H9 (cell line): ENCODE measurements at regions not wholly inside any gene's neighbourhood (a gene's known extent, or its start where the extent isn't known, plus 50 kb on each side); places are given as distances from the start of the nearest gene placed in this dataset.

ENCODE experiments used
- DNase-seq: peaks from one replicate; pipeline ENCODE4 v3.0.0-alpha.2; 2017
- H2AFZ ChIP-seq: one replicate; pipeline ENCODE4 v1.6.1; 2013; ENCODE audit warnings: mild to moderate bottlenecking, low read length, control low read depth, moderate library complexity
- H2AK5ac ChIP-seq: 2 replicates; pipeline ENCODE4 v1.6.1; 2013; ENCODE audit warnings: low read length, control low read depth, mixed read lengths; ENCODE audit not compliant: insufficient read length
- H2BK120ac ChIP-seq: one replicate; pipeline ENCODE4 v1.6.1; 2013; ENCODE audit warnings: low read depth, mild to moderate bottlenecking, low read length, control low read depth, inconsistent platforms; ENCODE audit not compliant: poor library complexity, severe bottlenecking
- H2BK12ac ChIP-seq: 2 replicates; pipeline ENCODE4 v1.6.1; 2013; ENCODE audit warnings: low read length, control low read depth, mixed read lengths, low read depth; ENCODE audit not compliant: insufficient read length
- H2BK15ac ChIP-seq: 2 replicates; pipeline ENCODE4 v1.6.1; 2013; ENCODE audit warnings: low read depth, low read length, control low read depth
- H2BK20ac ChIP-seq: one replicate; pipeline ENCODE4 v1.6.1; 2013; ENCODE audit warnings: low read depth, mild to moderate bottlenecking, low read length, control low read depth, inconsistent platforms; ENCODE audit not compliant: poor library complexity, severe bottlenecking
- H2BK5ac ChIP-seq: 2 replicates; pipeline ENCODE4 v1.6.1; 2013; ENCODE audit warnings: low read length, control low read depth, mixed read lengths; ENCODE audit not compliant: insufficient read length
- H3K14ac ChIP-seq: 2 replicates; pipeline ENCODE4 v1.6.1; 2013; ENCODE audit warnings: low read length, control low read depth; ENCODE audit not compliant: insufficient read depth
- H3K18ac ChIP-seq: 2 replicates; pipeline ENCODE4 v1.6.1; 2013; ENCODE audit warnings: low read depth, mild to moderate bottlenecking, mixed read lengths, low read length, control low read depth; ENCODE audit not compliant: insufficient read length
- H3K23ac ChIP-seq: 2 replicates; pipeline ENCODE4 v1.6.1; 2013; ENCODE audit warnings: low read length, control low read depth, mixed read lengths, low read depth; ENCODE audit not compliant: insufficient read length
- H3K23me2 ChIP-seq: 2 replicates; pipeline ENCODE4 v1.6.1; 2013; ENCODE audit warnings: low read depth, mild to moderate bottlenecking, mixed read lengths, low read length, control low read depth; ENCODE audit not compliant: insufficient read length, poor library complexity, severe bottlenecking
- H3K27ac ChIP-seq: 2 replicates; pipeline ENCODE4 v1.5.1; 2013; ENCODE audit warnings: low read length, control low read depth, mixed read lengths, low read depth; ENCODE audit not compliant: insufficient read length
- H3K27me3 ChIP-seq: 2 replicates; pipeline ENCODE4 v1.6.1; 2013; ENCODE audit warnings: low read length, control low read depth, inconsistent platforms; ENCODE audit not compliant: insufficient read depth
- H3K4ac ChIP-seq: 2 replicates; pipeline ENCODE4 v1.6.1; 2013; ENCODE audit warnings: low read depth, mild to moderate bottlenecking, control low read depth, inconsistent platforms, low read length, moderate library complexity
- H3K4me1 ChIP-seq: 2 replicates; pipeline ENCODE4 v1.6.1; 2013; ENCODE audit warnings: low read length, control low read depth, inconsistent platforms; ENCODE audit not compliant: insufficient read depth
- H3K4me2 ChIP-seq: 2 replicates; pipeline ENCODE4 v1.6.1; 2013; ENCODE audit warnings: low read length, control low read depth, mixed read lengths; ENCODE audit not compliant: insufficient read length, insufficient read depth
- H3K56ac ChIP-seq: 2 replicates; pipeline ENCODE4 v1.6.1; 2013; ENCODE audit warnings: low read depth, mild to moderate bottlenecking, mixed read lengths, low read length, control low read depth; ENCODE audit not compliant: insufficient read length
- H3K79me1 ChIP-seq: 2 replicates; pipeline ENCODE4 v1.6.1; 2013; ENCODE audit warnings: low read depth, mild to moderate bottlenecking, moderate library complexity, low read length, control low read depth, inconsistent platforms; ENCODE audit not compliant: insufficient read depth, poor library complexity, severe bottlenecking
- H3K79me2 ChIP-seq: 2 replicates; pipeline ENCODE4 v1.6.1; 2013; ENCODE audit warnings: low read length, control low read depth, inconsistent platforms; ENCODE audit not compliant: insufficient read depth
- H3K9ac ChIP-seq: 2 replicates; pipeline ENCODE4 v1.6.1; 2013; ENCODE audit warnings: low read length, control low read depth, mixed read lengths; ENCODE audit not compliant: insufficient read length; ENCODE audit errors: extremely low read depth
- H3K9me3 ChIP-seq: one replicate; pipeline ENCODE4 v1.6.1; 2013; ENCODE audit warnings: low read depth, low read length, inconsistent platforms; ENCODE audit not compliant: control insufficient read depth
- H3T11ph ChIP-seq: one replicate; pipeline ENCODE4 v1.6.1; 2013; ENCODE audit warnings: mild to moderate bottlenecking, low read length, control low read depth, inconsistent platforms
- H4K20me1 ChIP-seq: one replicate; pipeline ENCODE4 v1.6.1; 2013; ENCODE audit not compliant: control insufficient read depth, insufficient read length, insufficient read depth
- H4K5ac ChIP-seq: 2 replicates; pipeline ENCODE4 v1.6.1; 2013; ENCODE audit warnings: low read depth, mild to moderate bottlenecking, mixed read lengths, low read length, control low read depth; ENCODE audit not compliant: insufficient read length
- H4K8ac ChIP-seq: replicated peaks from 2 replicates; pipeline ENCODE4 v1.6.1; 2013; ENCODE audit warnings: low read length, control low read depth, mixed read lengths, low read depth; ENCODE audit not compliant: insufficient read length
- H4K91ac ChIP-seq: 2 replicates; pipeline ENCODE4 v1.6.1; 2013; ENCODE audit warnings: low read depth, mild to moderate bottlenecking, moderate library complexity, mixed read lengths, low read length, control low read depth; ENCODE audit not compliant: insufficient read length
- H3K27ac Mint-ChIP-seq, 3 experiments: 2 replicates in 2 of 3; 3 replicates in 1 of 3; pipeline ENCODE4 v1.8.0; 2020 to 2021; ENCODE audit warnings: mixed read lengths in 3 of 3, mild to moderate bottlenecking in 1 of 3, moderate library complexity in 1 of 3
- H3K27me3 Mint-ChIP-seq: 2 replicates; pipeline ENCODE4 v1.8.0; 2021; ENCODE audit warnings: low read depth, mild to moderate bottlenecking, moderate library complexity, mixed read lengths
- H3K36me3 Mint-ChIP-seq, 3 experiments: 2 replicates in 2 of 3; 3 replicates in 1 of 3; pipeline ENCODE4 v1.8.0; 2020 to 2021; ENCODE audit warnings: low read depth in 3 of 3, mixed read lengths in 3 of 3; ENCODE audit not compliant: insufficient read depth in 1 of 3
- H3K4me1 Mint-ChIP-seq, 2 experiments: 2 replicates each; pipeline ENCODE4 v1.8.0; 2020; ENCODE audit warnings: mixed read lengths in 2 of 2
- H3K4me3 Mint-ChIP-seq, 2 experiments: 2 replicates in 1 of 2; 3 replicates in 1 of 2; pipeline ENCODE4 v1.8.0; 2020 to 2021; ENCODE audit warnings: mild to moderate bottlenecking in 2 of 2, mixed read lengths in 2 of 2, moderate library complexity in 1 of 2
- H3K9me3 Mint-ChIP-seq, 2 experiments: 2 replicates in 1 of 2; 3 replicates in 1 of 2; pipeline ENCODE4 v1.8.0; 2020; ENCODE audit warnings: mild to moderate bottlenecking in 2 of 2, mixed read lengths in 2 of 2, moderate library complexity in 1 of 2
- WGBS: extraction: QIAGEN DNeasy Blood & Tissue Kit; methylation state at CpG from one replicate; pipeline ENCODE4 v1.1.7; 2013; ENCODE audit warnings: missing lambda C conversion rate, low lambda C conversion rate, mixed read lengths; ENCODE audit not compliant: insufficient read length; ENCODE audit errors: extremely low coverage; 5-methylcytosine and 5-hydroxymethylcytosine counted together
- TF ChIP-seq, protein P1 (sequence below): fragments of 200-600 bp; sonication (generic); conservative IDR thresholded peaks from 3 replicates; pipeline ENCODE4 v1.8.0; 2021; ENCODE audit warnings: antibody characterized with exemption, mild to moderate bottlenecking

DNA sequence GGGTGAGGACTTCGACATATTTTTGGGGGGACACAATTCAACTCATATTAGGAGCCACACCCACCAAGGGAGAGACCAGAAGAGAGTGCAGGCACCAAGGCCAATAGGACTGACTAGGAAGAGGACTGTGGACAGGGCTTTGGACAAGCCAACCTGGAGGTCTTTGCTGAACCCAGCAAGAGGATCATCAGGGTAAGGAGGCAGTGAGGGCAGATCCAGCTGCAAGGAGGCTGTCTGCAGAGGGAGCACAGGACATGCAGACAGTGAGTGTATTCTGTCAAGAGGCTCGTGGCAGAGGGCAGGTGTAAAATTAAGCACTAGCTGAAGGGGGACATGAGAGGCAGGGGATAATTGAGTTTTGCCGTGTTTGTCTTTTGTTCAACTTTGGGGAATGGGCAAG lies 83.4 kb upstream of the MGMT start:
- H3K9me3 Mint-ChIP-seq: peaks cover 0 to 2% of the 10 kb centered on the region in 2 experiments; a peak in 1 of 5 replicates
- Histone ChIP-seq H4K8ac (no peak overlapping the region), H2BK12ac (no peak overlapping the region), H3K4me2 (no peak overlapping the region), H3K27ac (no peak overlapping the region), H2BK20ac (no peak overlapping the region), H3K27me3 (no peaks in the 10 kb centered on the region), H3K23me2 (no peaks in the 10 kb centered on the region), H3K9ac (no peak overlapping the region), H3K18ac (no peak overlapping the region), H3K4ac (no peak overlapping the region), H3K79me1 (no peaks in the 10 kb centered on the region), H3T11ph (no peak overlapping the region), H4K20me1 (no peaks in the 10 kb centered on the region), H2BK120ac (no peak overlapping the region), H3K56ac (no peak overlapping the region), H2BK15ac (no peak overlapping the region), H3K79me2 (no peaks in the 10 kb centered on the region), H3K9me3 (no peaks in the 10 kb centered on the region), H3K14ac (no peak overlapping the region), H3K4me1 (no peaks in the 10 kb centered on the region), H2AK5ac (no peak overlapping the region), H2AFZ (no peak overlapping the region), H4K5ac (no peak overlapping the region), H3K23ac (no peak overlapping the region), H4K91ac (no peak overlapping the region), H2BK5ac (no peak overlapping the region)
- no peak overlapping the region for H3K4me3 Mint-ChIP-seq
- H3K27ac Mint-ChIP-seq: no peak overlapping the region; a peak in 1 of 7 replicates
- WGBS: no CpG with 5 or more reads among the region's 3 CpGs
- TF ChIP-seq, protein P1, sequence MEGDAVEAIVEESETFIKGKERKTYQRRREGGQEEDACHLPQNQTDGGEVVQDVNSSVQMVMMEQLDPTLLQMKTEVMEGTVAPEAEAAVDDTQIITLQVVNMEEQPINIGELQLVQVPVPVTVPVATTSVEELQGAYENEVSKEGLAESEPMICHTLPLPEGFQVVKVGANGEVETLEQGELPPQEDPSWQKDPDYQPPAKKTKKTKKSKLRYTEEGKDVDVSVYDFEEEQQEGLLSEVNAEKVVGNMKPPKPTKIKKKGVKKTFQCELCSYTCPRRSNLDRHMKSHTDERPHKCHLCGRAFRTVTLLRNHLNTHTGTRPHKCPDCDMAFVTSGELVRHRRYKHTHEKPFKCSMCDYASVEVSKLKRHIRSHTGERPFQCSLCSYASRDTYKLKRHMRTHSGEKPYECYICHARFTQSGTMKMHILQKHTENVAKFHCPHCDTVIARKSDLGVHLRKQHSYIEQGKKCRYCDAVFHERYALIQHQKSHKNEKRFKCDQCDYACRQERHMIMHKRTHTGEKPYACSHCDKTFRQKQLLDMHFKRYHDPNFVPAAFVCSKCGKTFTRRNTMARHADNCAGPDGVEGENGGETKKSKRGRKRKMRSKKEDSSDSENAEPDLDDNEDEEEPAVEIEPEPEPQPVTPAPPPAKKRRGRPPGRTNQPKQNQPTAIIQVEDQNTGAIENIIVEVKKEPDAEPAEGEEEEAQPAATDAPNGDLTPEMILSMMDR: no peak
- peaks cover 2 to 6% of the 10 kb centered on the region in 2 experiments; a peak in 2 of 4 replicates for H3K4me1 Mint-ChIP-seq
- no peaks in the 10 kb centered on the region; the same call in none of the 2 replicates for H3K27me3 Mint-ChIP-seq
- H3K36me3 Mint-ChIP-seq: no peaks in the 10 kb centered on the region; a peak in 2 of 7 replicates
- DNase-seq: no peak
